Endothelial cell of umbilical vein (primary cell): ENCODE measurements at regions not wholly inside any gene's neighbourhood (a gene's known extent, or its start where the extent isn't known, plus 50 kb on each side); places are given as distances from the start of the nearest gene placed in this dataset.

Source experiments
- CTCF ChIP-seq, 2 donors: IDR thresholded peaks; 1 replicate in 1 of 2; 2 replicates in 1 of 2; pipeline ENCODE4 v1.5.1; 2011; ENCODE audit warnings: low read length in 2 of 2, mild to moderate bottlenecking in 2 of 2, moderate library complexity in 2 of 2, control low read depth in 1 of 2, inconsistent platforms in 1 of 2, low read depth in 1 of 2; ENCODE audit not compliant: insufficient read depth in 1 of 2; ENCODE audit errors: extremely low read depth in 1 of 2
- POLR2A ChIP-seq: IDR thresholded peaks from 2 replicates; pipeline ENCODE4 v1.6.1; 2012; ENCODE audit warnings: low read depth, mild to moderate bottlenecking, control low read depth, low read length
- POLR2AphosphoS5 ChIP-seq: IDR thresholded peaks from 2 replicates; pipeline ENCODE4 v1.6.1; 2012; ENCODE audit warnings: low read depth, mild to moderate bottlenecking, control low read depth, low read length, moderate library complexity; ENCODE audit not compliant: insufficient read depth
- TF ChIP-seq, protein P1 (sequence below): IDR thresholded peaks from 2 replicates; pipeline ENCODE4 v1.6.1; 2011; ENCODE audit not compliant: insufficient read depth, insufficient read length

DNA sequence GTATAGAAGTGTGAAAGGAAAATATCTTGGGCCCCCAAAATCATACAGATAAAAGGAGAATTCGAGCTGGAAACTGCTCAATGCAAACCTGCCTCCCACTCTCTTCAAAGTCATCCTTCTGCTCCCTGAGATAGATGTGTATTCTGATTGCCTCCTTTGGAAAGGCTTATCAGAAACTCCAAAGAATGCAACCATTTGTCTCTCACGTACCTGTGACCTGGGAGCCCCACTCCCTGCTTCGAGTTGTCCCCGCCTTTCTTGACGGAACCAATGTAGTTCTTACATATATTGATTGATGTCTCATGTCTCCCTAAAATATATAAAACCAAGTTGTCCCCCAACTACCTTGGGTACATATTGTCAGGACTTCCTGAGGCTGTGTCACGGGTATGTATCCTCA lies 163.8 kb downstream of the DIRAS2 start:
- TF ChIP-seq CTCF (IDR thresholded peaks at IDR 0.05; ENCODE audit: extremely low read depth in 1 of 2, insufficient read depth in 1 of 2, low read depth in 1 of 2, low read length in 2 of 2), result no peak
- no peak for TF ChIP-seq POLR2AphosphoS5
- no peak for TF ChIP-seq POLR2A
- TF ChIP-seq, protein P1, sequence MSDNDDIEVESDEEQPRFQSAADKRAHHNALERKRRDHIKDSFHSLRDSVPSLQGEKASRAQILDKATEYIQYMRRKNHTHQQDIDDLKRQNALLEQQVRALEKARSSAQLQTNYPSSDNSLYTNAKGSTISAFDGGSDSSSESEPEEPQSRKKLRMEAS, result no peak
